Vagina (tissue), 2 donors: ENCODE measurements at regions not wholly inside any gene's neighbourhood (a gene's known extent, or its start where the extent isn't known, plus 50 kb on each side); places are given as distances from the start of the nearest gene placed in this dataset.

Experiments used
- DNase-seq, 2 donors: peaks; one replicate each; pipeline ENCODE4 v3.0.0-alpha.2; 2017; ENCODE audit errors: extremely low spot score in 2 of 2
- H3K27ac ChIP-seq: fragments of 200-600 bp; sonication (generic); one replicate; pipeline ENCODE4 v1.5.1; 2019
- H3K27me3 ChIP-seq: fragments of 200-600 bp; sonication (generic); one replicate; pipeline ENCODE4 v1.5.1; 2019
- H3K36me3 ChIP-seq, 2 donors: fragments of 200-600 bp; sonication (generic); one replicate each; pipeline ENCODE4 v1.5.1; 2017 to 2019
- H3K4me1 ChIP-seq: fragments of 200-600 bp; sonication (generic); one replicate; pipeline ENCODE4 v1.5.1; 2019
- H3K4me3 ChIP-seq, 2 donors: fragments of 200-600 bp; sonication (generic); 1 replicate in 1 of 2; 2 replicates in 1 of 2; pipeline ENCODE4 v1.5.1; 2016 to 2019
- H3K9me3 ChIP-seq: fragments of 200-600 bp; sonication (generic); one replicate; pipeline ENCODE4 v1.5.1; 2019
- POLR2A ChIP-seq, 2 donors: fragments of 450-650 bp; IDR thresholded peaks; one replicate each; pipeline ENCODE4 v1.6.1; 2017; ENCODE audit warnings: antibody characterized with exemption in 2 of 2, mild to moderate bottlenecking in 2 of 2, moderate library complexity in 2 of 2
- POLR2AphosphoS5 ChIP-seq, 2 donors: sonication (generic); formaldehyde crosslinking; IDR thresholded peaks; one replicate each; pipeline ENCODE4 v1.9.0; 2017; ENCODE audit warnings: antibody characterized with exemption in 2 of 2, mild to moderate bottlenecking in 2 of 2, low read depth in 1 of 2; ENCODE audit not compliant: insufficient read depth in 1 of 2
- intact Hi-C: fragments of 100-400 bp; cut with DNase I; formaldehyde crosslinking; loops from one replicate; pipeline ENCODE4 v1.15.1; 2023
- TF ChIP-seq, protein P1 (sequence below), 3 experiments: fragments of 450-650 bp in 2 of 3; fragments of 200-600 bp in 1 of 3; sonication (generic) in 1 of 3; IDR thresholded peaks; one replicate each; pipeline ENCODE4 v1.5.1; 2017 to 2019; ENCODE audit warnings: antibody characterized with exemption in 3 of 3, mild to moderate bottlenecking in 2 of 3, moderate library complexity in 2 of 3

GRCh38 chr2:204251158-204251997 is 293.9 kb upstream of the PARD3B start:
- intact Hi-C loops: no loop called here
- H3K4me3 ChIP-seq: no peak overlapping the region
- DNase-seq: no peak
- no peaks in the 10 kb centered on the region for H3K36me3 ChIP-seq
- H3K27me3 ChIP-seq: no peaks in the 10 kb centered on the region
- H3K4me1 ChIP-seq: no peaks in the 10 kb centered on the region
- TF ChIP-seq, protein P1, sequence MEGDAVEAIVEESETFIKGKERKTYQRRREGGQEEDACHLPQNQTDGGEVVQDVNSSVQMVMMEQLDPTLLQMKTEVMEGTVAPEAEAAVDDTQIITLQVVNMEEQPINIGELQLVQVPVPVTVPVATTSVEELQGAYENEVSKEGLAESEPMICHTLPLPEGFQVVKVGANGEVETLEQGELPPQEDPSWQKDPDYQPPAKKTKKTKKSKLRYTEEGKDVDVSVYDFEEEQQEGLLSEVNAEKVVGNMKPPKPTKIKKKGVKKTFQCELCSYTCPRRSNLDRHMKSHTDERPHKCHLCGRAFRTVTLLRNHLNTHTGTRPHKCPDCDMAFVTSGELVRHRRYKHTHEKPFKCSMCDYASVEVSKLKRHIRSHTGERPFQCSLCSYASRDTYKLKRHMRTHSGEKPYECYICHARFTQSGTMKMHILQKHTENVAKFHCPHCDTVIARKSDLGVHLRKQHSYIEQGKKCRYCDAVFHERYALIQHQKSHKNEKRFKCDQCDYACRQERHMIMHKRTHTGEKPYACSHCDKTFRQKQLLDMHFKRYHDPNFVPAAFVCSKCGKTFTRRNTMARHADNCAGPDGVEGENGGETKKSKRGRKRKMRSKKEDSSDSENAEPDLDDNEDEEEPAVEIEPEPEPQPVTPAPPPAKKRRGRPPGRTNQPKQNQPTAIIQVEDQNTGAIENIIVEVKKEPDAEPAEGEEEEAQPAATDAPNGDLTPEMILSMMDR (IDR thresholded peaks at IDR 0.05): no peak
- TF ChIP-seq POLR2AphosphoS5 (IDR thresholded peaks at IDR 0.05; ENCODE audit: insufficient read depth in 1 of 2, low read depth in 1 of 2) (no peak), POLR2A (IDR thresholded peaks at IDR 0.05) (no peak)
- no peak overlapping the region for H3K27ac ChIP-seq
- H3K9me3 ChIP-seq: no peaks in the 10 kb centered on the region

DNA sequence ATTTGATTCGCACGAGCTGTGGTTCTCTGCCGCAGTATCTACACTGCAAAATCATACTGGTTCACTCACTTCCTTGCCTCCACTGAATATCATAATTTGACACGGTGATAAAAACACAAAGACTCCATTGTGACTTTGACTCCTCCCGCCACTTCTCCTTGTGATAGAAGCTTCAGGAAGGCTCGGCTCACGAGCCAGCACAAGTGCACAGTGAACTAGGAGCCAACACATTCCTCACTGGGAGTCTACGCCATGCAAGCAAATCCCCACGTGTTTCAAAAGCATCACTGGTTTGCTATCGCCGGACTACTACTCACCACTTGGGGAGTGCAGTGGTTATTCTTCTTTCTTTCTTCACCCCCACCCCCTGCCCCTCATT is 293.3 kb upstream of the PARD3B start:
- H3K27me3 ChIP-seq: no peaks in the 10 kb centered on the region
- H3K4me1 ChIP-seq: no peaks in the 10 kb centered on the region
- H3K4me3 ChIP-seq: no peak overlapping the region
- intact Hi-C loops: no loop called here
- H3K9me3 ChIP-seq: no peaks in the 10 kb centered on the region
- no peak overlapping the region for H3K27ac ChIP-seq
- TF ChIP-seq, protein P1 (IDR thresholded peaks at IDR 0.05): no peak
- TF ChIP-seq POLR2A (IDR thresholded peaks at IDR 0.05) (no peak), POLR2AphosphoS5 (IDR thresholded peaks at IDR 0.05; ENCODE audit: insufficient read depth in 1 of 2, low read depth in 1 of 2) (no peak)
- no peak for DNase-seq
- no peaks in the 10 kb centered on the region for H3K36me3 ChIP-seq

GRCh38 chr2:204255071-204255470 is 290.2 kb upstream of the PARD3B start:
- intact Hi-C loops: no loop called here

DNA sequence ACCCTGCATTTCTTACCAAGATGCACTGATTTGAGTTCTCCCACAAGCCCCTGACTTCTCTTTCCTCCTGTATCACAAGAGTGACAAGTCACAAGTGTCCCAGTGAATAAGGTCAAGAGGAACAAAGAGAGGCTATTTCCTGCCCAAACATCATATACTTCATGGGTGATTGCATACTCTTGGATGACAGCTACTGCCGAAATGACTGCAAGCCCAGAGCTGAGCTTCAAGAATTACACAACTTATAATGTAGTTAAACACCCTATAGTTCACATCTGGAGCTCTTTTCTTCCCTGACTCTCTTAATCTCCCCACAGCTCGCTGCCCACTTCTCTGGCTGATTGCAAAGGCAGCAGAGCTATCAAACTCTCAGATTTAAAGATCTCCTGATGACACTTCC is 289.7 kb upstream of the PARD3B start:
- Histone ChIP-seq H3K4me3 (no peak overlapping the region), H3K36me3 (no peaks in the 10 kb centered on the region), H3K27me3 (no peaks in the 10 kb centered on the region), H3K27ac (no peak overlapping the region), H3K9me3 (no peaks in the 10 kb centered on the region), H3K4me1 (no peaks in the 10 kb centered on the region)
- intact Hi-C loops: no loop called here
- DNase-seq: no peak
- TF ChIP-seq POLR2AphosphoS5 (IDR thresholded peaks at IDR 0.05; ENCODE audit: insufficient read depth in 1 of 2, low read depth in 1 of 2) (no peak), POLR2A (IDR thresholded peaks at IDR 0.05) (no peak)
- TF ChIP-seq, protein P1 (IDR thresholded peaks at IDR 0.05): no peak

More at GRCh38 chr2:204255071-204255470, 290.2 kb upstream of the PARD3B start:
- no peaks in the 10 kb centered on the region for H3K4me1 ChIP-seq
- no peaks in the 10 kb centered on the region for H3K36me3 ChIP-seq
- no peak for DNase-seq
- no peak overlapping the region for H3K27ac ChIP-seq
- no peak for TF ChIP-seq POLR2A (IDR thresholded peaks at IDR 0.05)
- TF ChIP-seq POLR2AphosphoS5 (IDR thresholded peaks at IDR 0.05; ENCODE audit: insufficient read depth in 1 of 2, low read depth in 1 of 2): no peak
- TF ChIP-seq, protein P1 (IDR thresholded peaks at IDR 0.05): no peak
- H3K4me3 ChIP-seq: no peak overlapping the region
- H3K9me3 ChIP-seq: no peaks in the 10 kb centered on the region
- no peaks in the 10 kb centered on the region for H3K27me3 ChIP-seq

DNA sequence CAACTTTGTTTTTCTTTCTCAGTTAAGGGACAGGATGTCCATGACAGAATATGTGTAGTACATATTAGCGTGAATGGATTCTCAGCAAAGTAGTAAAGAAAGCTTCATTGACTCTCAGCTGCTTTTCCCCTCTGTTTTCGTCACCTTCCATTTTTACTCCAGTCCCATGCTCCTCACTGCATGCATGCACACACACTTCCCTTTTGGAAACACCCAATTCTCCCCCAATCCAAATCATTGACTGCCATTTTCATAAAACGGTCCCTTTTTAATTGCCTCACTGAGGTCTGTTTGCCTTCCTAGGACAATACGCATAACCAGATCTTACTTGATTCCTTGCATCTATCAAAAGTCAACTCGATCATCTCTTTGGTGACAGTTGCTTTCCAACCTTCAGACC is 287.5 kb upstream of the PARD3B start:
- no peaks in the 10 kb centered on the region for H3K27me3 ChIP-seq
- no peak for DNase-seq
- H3K9me3 ChIP-seq: no peaks in the 10 kb centered on the region
- H3K36me3 ChIP-seq: no peaks in the 10 kb centered on the region
- intact Hi-C loops: no loop called here
- H3K27ac ChIP-seq: no peak overlapping the region
- H3K4me3 ChIP-seq: no peak overlapping the region
- TF ChIP-seq POLR2A (IDR thresholded peaks at IDR 0.05): no peak
- TF ChIP-seq, protein P1 (IDR thresholded peaks at IDR 0.05): no peak
- TF ChIP-seq POLR2AphosphoS5 (IDR thresholded peaks at IDR 0.05; ENCODE audit: insufficient read depth in 1 of 2, low read depth in 1 of 2): no peak
- no peaks in the 10 kb centered on the region for H3K4me1 ChIP-seq
